22Rv1 (cell line): ENCODE measurements at regions not wholly inside any gene's neighbourhood (a gene's known extent, or its start where the extent isn't known, plus 50 kb on each side); places are given as distances from the start of the nearest gene placed in this dataset.
"Not testable (repeated sequence)": the region's sequence is repeated elsewhere in the genome, so short reads cannot be mapped to it uniquely, and the experiment has no call there.

Source experiments
- H3K27ac ChIP-seq: fragments of 450-650 bp; 2 replicates; pipeline ENCODE4 v1.5.1; 2017
- CTCF ChIP-seq: fragments of 450-650 bp; IDR thresholded peaks from 2 replicates; pipeline ENCODE4 v1.5.1; 2017; ENCODE audit warnings: mild to moderate bottlenecking
- ZFX ChIP-seq: fragments of 450-650 bp; IDR thresholded peaks from 2 replicates; pipeline ENCODE4 v1.6.1; 2017; ENCODE audit warnings: antibody characterized with exemption, borderline replicate concordance

GRCh38 chr7:128561116-128561722, 84.7 kb downstream of the METTL2B start:
- H3K27ac ChIP-seq, result not testable (repeated sequence)

- not testable (repeated sequence) for H3K27ac ChIP-seq
Measured at GRCh38 chr7:128562795-128563194, 86.2 kb downstream of the METTL2B start.

GRCh38 chr7:128564123-128564700, 87.7 kb downstream of the METTL2B start:
- H3K27ac ChIP-seq, result not testable (repeated sequence)

- not testable (repeated sequence) for H3K27ac ChIP-seq
Measured at GRCh38 chr7:128564932-128565864, 88.7 kb downstream of the METTL2B start.

- H3K27ac ChIP-seq, result not testable (repeated sequence)
Measured at GRCh38 chr7:128575277-128575676, 96.8 kb upstream of the GARIN1A start.

- not testable (repeated sequence) for H3K27ac ChIP-seq
Measured at GRCh38 chr7:128576953-128577352, 95.1 kb upstream of the GARIN1A start.

- H3K27ac ChIP-seq, result not testable (repeated sequence)
Measured at GRCh38 chr7:128579843-128580242, 92.2 kb upstream of the GARIN1A start.

GRCh38 chr7:128581100-128581499, 91.0 kb upstream of the GARIN1A start:
- not testable (repeated sequence) for H3K27ac ChIP-seq

- H3K27ac ChIP-seq, result not testable (repeated sequence)
Measured at GRCh38 chr7:128581825-128582561, 90.1 kb upstream of the GARIN1A start.

- H3K27ac ChIP-seq, result not testable (repeated sequence)
Measured at GRCh38 chr7:128586715-128587114, 85.4 kb upstream of the GARIN1A start.

- TF ChIP-seq CTCF, result no peak
- no peak for TF ChIP-seq ZFX
- H3K27ac ChIP-seq, result no peak overlapping the region
Measured at GRCh38 chr7:128591705-128592104, 80.4 kb upstream of the GARIN1A start.

GRCh38 chr7:128592209-128592608, 79.9 kb upstream of the GARIN1A start:
- H3K27ac ChIP-seq, result not testable (repeated sequence)

- H3K27ac ChIP-seq, result not testable (repeated sequence)
Measured at GRCh38 chr7:128594061-128594460, 78.0 kb upstream of the GARIN1A start.

GRCh38 chr7:128596336-128597128, 75.6 kb upstream of the GARIN1A start:
- H3K27ac ChIP-seq, result not testable (repeated sequence)

- not testable (repeated sequence) for H3K27ac ChIP-seq
Measured at GRCh38 chr7:128598946-128599345, 73.1 kb upstream of the GARIN1A start.
